ENCODE measurements at regions not wholly inside any gene's neighbourhood (a gene's known extent, or its start where the extent isn't known, plus 50 kb on each side); places are given as distances from the start of the nearest gene placed in this dataset.

- no peak overlapping the region for H3K4me3 ChIP-seq
- H3K4me1 ChIP-seq = peaks cover 0 to 30% (median 9%) of the 10 kb centered on the region in 9 donors
- H3K36me3 ChIP-seq = no peaks in the 10 kb centered on the region
- H3K9me3 ChIP-seq = peaks cover 0 to 21% (median 2%) of the 10 kb centered on the region in 11 donors
- H3K27ac ChIP-seq = no peak overlapping the region
- peaks cover 0 to 6% (median 0%) of the 10 kb centered on the region in 7 donors for H3K27me3 ChIP-seq
- WGBS, 2 donors = 57 to 70% methylated on average over 1 of the region's 1 CpG
- TF ChIP-seq, protein P1, sequence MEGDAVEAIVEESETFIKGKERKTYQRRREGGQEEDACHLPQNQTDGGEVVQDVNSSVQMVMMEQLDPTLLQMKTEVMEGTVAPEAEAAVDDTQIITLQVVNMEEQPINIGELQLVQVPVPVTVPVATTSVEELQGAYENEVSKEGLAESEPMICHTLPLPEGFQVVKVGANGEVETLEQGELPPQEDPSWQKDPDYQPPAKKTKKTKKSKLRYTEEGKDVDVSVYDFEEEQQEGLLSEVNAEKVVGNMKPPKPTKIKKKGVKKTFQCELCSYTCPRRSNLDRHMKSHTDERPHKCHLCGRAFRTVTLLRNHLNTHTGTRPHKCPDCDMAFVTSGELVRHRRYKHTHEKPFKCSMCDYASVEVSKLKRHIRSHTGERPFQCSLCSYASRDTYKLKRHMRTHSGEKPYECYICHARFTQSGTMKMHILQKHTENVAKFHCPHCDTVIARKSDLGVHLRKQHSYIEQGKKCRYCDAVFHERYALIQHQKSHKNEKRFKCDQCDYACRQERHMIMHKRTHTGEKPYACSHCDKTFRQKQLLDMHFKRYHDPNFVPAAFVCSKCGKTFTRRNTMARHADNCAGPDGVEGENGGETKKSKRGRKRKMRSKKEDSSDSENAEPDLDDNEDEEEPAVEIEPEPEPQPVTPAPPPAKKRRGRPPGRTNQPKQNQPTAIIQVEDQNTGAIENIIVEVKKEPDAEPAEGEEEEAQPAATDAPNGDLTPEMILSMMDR (IDR thresholded peaks at IDR 0.05) = no peak
- intact Hi-C loops (cut with DNase I) = no loop called here
- ATAC-seq (no peak), DNase-seq (no peak)
These were observed 625.6 kb downstream of the PTPRU start for GRCh38 chr1:29861922-29862321.

GRCh38 chr1:29861446-29861845 lies 625.1 kb downstream of the PTPRU start:
- Histone ChIP-seq H3K4me3 (no peak overlapping the region), H3K9me3 (peaks cover 0 to 21% (median 2%) of the 10 kb centered on the region in 11 donors), H3K36me3 (no peaks in the 10 kb centered on the region), H3K27me3 (peaks cover 0 to 3% (median 0%) of the 10 kb centered on the region in 7 donors), H3K27ac (no peak overlapping the region), H3K4me1 (peaks cover 0 to 33% (median 13%) of the 10 kb centered on the region in 9 donors)
- intact Hi-C loops (cut with DNase I) = no loop called here
- TF ChIP-seq, protein P1 (IDR thresholded peaks at IDR 0.05) = no peak
- no peak for DNase-seq
- 94 to 98% methylated on average over 1 of the region's 1 CpG for WGBS, 2 donors
- ATAC-seq = no peak

GRCh38 chr1:29860681-29861080 lies 624.4 kb downstream of the PTPRU start:
- Histone ChIP-seq H3K4me3 (no peak overlapping the region), H3K27ac (no peak overlapping the region), H3K27me3 (peaks cover 0 to 3% (median 0%) of the 10 kb centered on the region in 7 donors), H3K9me3 (peaks cover 0 to 21% (median 2%) of the 10 kb centered on the region in 11 donors), H3K36me3 (no peaks in the 10 kb centered on the region), H3K4me1 (peaks cover 0 to 40% (median 19%) of the 10 kb centered on the region in 9 donors)
- TF ChIP-seq, protein P1 (IDR thresholded peaks at IDR 0.05) = no peak
- 96 to 100% methylated on average over 2 of the region's 2 CpGs for WGBS, 2 donors
- DNase-seq = no peak
- no peak for ATAC-seq
- intact Hi-C loops (cut with DNase I) = no loop called here

DNA sequence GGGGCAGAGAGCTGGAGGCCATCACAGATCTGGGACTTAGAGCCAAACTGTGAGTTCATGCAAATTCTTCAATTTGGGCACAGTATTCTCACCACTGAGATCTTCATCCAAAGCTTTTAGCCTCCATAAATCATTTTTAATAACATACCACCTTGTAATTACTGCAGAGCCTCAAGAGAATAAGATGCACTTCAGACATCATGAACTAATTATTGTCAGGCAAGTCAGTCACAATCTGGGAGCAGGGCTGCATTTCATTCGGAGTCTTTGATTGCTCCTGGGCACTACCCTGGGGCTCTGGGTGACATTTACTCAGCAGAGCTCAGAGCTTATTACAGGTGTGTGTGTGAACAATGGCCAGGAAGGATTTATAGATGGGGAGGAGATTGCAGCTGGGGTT lies 623.7 kb downstream of the PTPRU start:
- DNase-seq = no peak
- Histone ChIP-seq H3K4me1 (peaks cover 0 to 46% (median 21%) of the 10 kb centered on the region in 9 donors), H3K4me3 (no peak overlapping the region), H3K27ac (no peak overlapping the region), H3K27me3 (peaks cover 0 to 3% (median 0%) of the 10 kb centered on the region in 7 donors), H3K9me3 (peaks cover 0 to 21% (median 2%) of the 10 kb centered on the region in 11 donors), H3K36me3 (no peaks in the 10 kb centered on the region)
- ATAC-seq = no peak
- TF ChIP-seq, protein P1 (IDR thresholded peaks at IDR 0.05) = no peak
- intact Hi-C loops (cut with DNase I) = no loop called here
- 89 to 91% methylated on average over 1 of the region's 1 CpG for WGBS, 2 donors

Measured in heart right ventricle (tissue), 16 donors.